ENCODE measurements at regions not wholly inside any gene's neighbourhood (a gene's known extent, or its start where the extent isn't known, plus 50 kb on each side); places are given as distances from the start of the nearest gene placed in this dataset.

DNA sequence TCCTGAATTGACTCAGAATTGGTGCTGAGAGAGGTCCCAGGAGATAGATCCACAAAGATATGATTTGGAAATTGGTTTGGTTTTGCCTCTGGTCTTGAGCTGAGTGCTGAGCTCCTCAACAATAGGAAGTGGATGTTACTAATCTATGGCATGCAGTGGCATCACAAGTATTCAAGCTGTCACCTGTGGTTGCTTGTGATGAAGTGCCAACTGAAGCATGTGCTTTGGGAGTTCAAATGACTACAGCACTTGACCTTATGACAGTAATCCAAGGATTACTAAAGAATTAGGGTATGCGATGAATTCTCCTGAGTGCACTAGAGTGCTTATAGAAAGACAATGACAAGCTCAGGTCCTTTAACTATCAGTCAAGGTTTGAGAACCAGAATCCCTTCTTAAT, 406.2 kb downstream of the NOVA1 start:
- intact Hi-C loops (cut with micrococcal nuclease), result no loop called here
- no peaks in the 10 kb centered on the region for H3K36me3 ChIP-seq (ENCODE audit: control insufficient read depth in 1 of 2, insufficient read depth in 2 of 2, low read length in 2 of 2)
- ATAC-seq, result no peak
- TF ChIP-seq SP1 (IDR thresholded peaks at IDR 0.05; ENCODE audit: low read depth), result no peak
- no peak for TF ChIP-seq POLR2AphosphoS5 (IDR thresholded peaks at IDR 0.05; ENCODE audit: low read depth, low read length)
- TF ChIP-seq ZNF274 (IDR thresholded peaks at IDR 0.05; ENCODE audit: low read depth, low read length), result no peak
- TF ChIP-seq EZH2phosphoT487 (IDR thresholded peaks at IDR 0.05; ENCODE audit: borderline replicate concordance), result no peak
- no peak for TF ChIP-seq CBX3 (IDR thresholded peaks at IDR 0.05; ENCODE audit: low read depth)
- no peak for TF ChIP-seq EGR1 (IDR thresholded peaks at IDR 0.05; ENCODE audit: low read depth)
- no peak for TF ChIP-seq RAD21 (IDR thresholded peaks at IDR 0.05; ENCODE audit: low read depth)
- no peak for TF ChIP-seq ZFX (IDR thresholded peaks at IDR 0.05)
- TF ChIP-seq, protein P1, sequence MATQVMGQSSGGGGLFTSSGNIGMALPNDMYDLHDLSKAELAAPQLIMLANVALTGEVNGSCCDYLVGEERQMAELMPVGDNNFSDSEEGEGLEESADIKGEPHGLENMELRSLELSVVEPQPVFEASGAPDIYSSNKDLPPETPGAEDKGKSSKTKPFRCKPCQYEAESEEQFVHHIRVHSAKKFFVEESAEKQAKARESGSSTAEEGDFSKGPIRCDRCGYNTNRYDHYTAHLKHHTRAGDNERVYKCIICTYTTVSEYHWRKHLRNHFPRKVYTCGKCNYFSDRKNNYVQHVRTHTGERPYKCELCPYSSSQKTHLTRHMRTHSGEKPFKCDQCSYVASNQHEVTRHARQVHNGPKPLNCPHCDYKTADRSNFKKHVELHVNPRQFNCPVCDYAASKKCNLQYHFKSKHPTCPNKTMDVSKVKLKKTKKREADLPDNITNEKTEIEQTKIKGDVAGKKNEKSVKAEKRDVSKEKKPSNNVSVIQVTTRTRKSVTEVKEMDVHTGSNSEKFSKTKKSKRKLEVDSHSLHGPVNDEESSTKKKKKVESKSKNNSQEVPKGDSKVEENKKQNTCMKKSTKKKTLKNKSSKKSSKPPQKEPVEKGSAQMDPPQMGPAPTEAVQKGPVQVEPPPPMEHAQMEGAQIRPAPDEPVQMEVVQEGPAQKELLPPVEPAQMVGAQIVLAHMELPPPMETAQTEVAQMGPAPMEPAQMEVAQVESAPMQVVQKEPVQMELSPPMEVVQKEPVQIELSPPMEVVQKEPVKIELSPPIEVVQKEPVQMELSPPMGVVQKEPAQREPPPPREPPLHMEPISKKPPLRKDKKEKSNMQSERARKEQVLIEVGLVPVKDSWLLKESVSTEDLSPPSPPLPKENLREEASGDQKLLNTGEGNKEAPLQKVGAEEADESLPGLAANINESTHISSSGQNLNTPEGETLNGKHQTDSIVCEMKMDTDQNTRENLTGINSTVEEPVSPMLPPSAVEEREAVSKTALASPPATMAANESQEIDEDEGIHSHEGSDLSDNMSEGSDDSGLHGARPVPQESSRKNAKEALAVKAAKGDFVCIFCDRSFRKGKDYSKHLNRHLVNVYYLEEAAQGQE (IDR thresholded peaks at IDR 0.05; ENCODE audit: low read depth), result no peak
- H3K9me3 ChIP-seq (ENCODE audit: control insufficient read depth in 1 of 2, insufficient read depth in 1 of 2, low read depth in 1 of 2, low read length in 2 of 2), result peaks cover 13 to 58% of the 10 kb centered on the region in 2 experiments; a peak in 3 of 4 replicates
- ChIA-PET RAD21 (ENCODE audit: low non-redundant PET in 1 of 2, low total read pairs in 2 of 2, uncharacterized antibody in 2 of 2, unreplicated experiment in 2 of 2) (no interaction called here), CTCF (no interaction called here), POLR2A (no interaction called here)
- no peaks in the 10 kb centered on the region for H3K9me2 ChIP-seq (ENCODE audit: insufficient read depth)
- H3K27ac ChIP-seq (ENCODE audit: low read depth, low read length), result no peak overlapping the region
- no peak overlapping the region for H2AFZ ChIP-seq (ENCODE audit: low read depth, low read length, poor library complexity, severe bottlenecking)
- H3K4me1 ChIP-seq (ENCODE audit: control insufficient read depth in 1 of 2, insufficient read depth in 2 of 2, low read length in 2 of 2), result no peaks in the 10 kb centered on the region
- no peaks in the 10 kb centered on the region for H3K27me3 ChIP-seq (ENCODE audit: insufficient read depth, low read length)
- H3K9ac ChIP-seq (ENCODE audit: low read length), result no peak overlapping the region
- no peaks in the 10 kb centered on the region for H3K79me2 ChIP-seq (ENCODE audit: insufficient read depth, low read length)
- no peak overlapping the region for H3K4me2 ChIP-seq (ENCODE audit: low read length)
- H4K20me1 ChIP-seq (ENCODE audit: insufficient read depth), result no peaks in the 10 kb centered on the region
- no peak overlapping the region for H3K4me3 ChIP-seq (replicated peaks in 1 of 2; ENCODE audit: low read depth in 1 of 2, low read length in 2 of 2)
- BruUV-seq (replicated peaks), result no TSS peak
- DNase-seq (ENCODE audit: low read depth, low spot score), result no peak

All from HCT116 (cell line).